Mammary epithelial cell (primary cell): ENCODE measurements at regions not wholly inside any gene's neighbourhood (a gene's known extent, or its start where the extent isn't known, plus 50 kb on each side); places are given as distances from the start of the nearest gene placed in this dataset.

ENCODE experiments used
- EZH2 ChIP-seq: IDR thresholded peaks from 2 replicates; pipeline ENCODE4 v1.6.1; 2012; ENCODE audit warnings: low read length, inconsistent platforms, borderline replicate concordance
- TF ChIP-seq, protein P1 (sequence below), 2 donors: IDR thresholded peaks in 1 of 2; conservative IDR thresholded peaks in 1 of 2; 2 replicates each; pipeline ENCODE4 v1.5.1; 2011 to 2012; ENCODE audit warnings: inconsistent platforms in 2 of 2, low read length in 2 of 2, mild to moderate bottlenecking in 2 of 2, control low read depth in 1 of 2, low read depth in 1 of 2; ENCODE audit not compliant: insufficient read depth in 1 of 2; ENCODE audit errors: extremely low read depth in 1 of 2

DNA sequence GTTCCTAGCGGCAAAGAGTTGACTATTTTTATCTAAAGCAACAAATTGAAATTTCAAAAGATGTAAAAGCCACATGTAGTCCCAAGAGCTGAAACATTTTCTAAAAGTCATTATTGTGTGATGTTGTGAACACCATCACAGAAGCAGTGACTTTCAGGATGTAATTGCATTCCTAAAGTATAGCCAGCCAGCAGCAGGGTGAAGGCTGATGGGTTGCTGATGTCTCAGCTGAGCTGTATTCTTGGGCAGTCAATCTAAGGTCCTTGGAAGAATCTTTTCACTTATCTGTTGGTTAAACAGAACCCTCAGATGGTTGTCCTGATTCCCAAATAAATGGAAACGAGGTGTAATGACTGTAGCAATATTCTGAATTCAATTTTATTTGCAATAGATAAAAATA lies 237.4 kb upstream of the WWC1 start:
- TF ChIP-seq, protein P1, sequence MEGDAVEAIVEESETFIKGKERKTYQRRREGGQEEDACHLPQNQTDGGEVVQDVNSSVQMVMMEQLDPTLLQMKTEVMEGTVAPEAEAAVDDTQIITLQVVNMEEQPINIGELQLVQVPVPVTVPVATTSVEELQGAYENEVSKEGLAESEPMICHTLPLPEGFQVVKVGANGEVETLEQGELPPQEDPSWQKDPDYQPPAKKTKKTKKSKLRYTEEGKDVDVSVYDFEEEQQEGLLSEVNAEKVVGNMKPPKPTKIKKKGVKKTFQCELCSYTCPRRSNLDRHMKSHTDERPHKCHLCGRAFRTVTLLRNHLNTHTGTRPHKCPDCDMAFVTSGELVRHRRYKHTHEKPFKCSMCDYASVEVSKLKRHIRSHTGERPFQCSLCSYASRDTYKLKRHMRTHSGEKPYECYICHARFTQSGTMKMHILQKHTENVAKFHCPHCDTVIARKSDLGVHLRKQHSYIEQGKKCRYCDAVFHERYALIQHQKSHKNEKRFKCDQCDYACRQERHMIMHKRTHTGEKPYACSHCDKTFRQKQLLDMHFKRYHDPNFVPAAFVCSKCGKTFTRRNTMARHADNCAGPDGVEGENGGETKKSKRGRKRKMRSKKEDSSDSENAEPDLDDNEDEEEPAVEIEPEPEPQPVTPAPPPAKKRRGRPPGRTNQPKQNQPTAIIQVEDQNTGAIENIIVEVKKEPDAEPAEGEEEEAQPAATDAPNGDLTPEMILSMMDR (conservative IDR thresholded peaks at IDR 0.05 in 1 of 2, IDR thresholded peaks at IDR 0.05 in 1 of 2; ENCODE audit: extremely low read depth in 1 of 2, insufficient read depth in 1 of 2, low read depth in 1 of 2, low read length in 2 of 2), result no peak
- TF ChIP-seq EZH2, result no peak
